OCI-LY7 (cell line): ENCODE measurements at regions not wholly inside any gene's neighbourhood (a gene's known extent, or its start where the extent isn't known, plus 50 kb on each side); places are given as distances from the start of the nearest gene placed in this dataset.

Experiments
- BruUV-seq: library from RNA; stranded (reverse); fragments of 400-500 nt; replicated peaks from 2 replicates; lab custom pipeline; 2021; lab: Mats Ljungman, UMichigan
- CTCF ChIA-PET: fragments of 300-600 bp; sonication (Branson Sonifier 250); formaldehyde crosslinking; loops from one replicate; lab custom pipeline; 2022; ENCODE audit warnings: antibody characterized with exemption; ENCODE audit not compliant: unreplicated experiment; lab: Charles Lee
- POLR2A ChIA-PET: fragments of 300-600 bp; sonication (Branson Sonifier 250); formaldehyde crosslinking; loops from one replicate; lab custom pipeline; 2022; ENCODE audit warnings: antibody characterized with exemption; lab: Charles Lee
- DNase-seq: peaks from one replicate; pipeline ENCODE4 v3.0.0-alpha.2; 2015; ENCODE audit warnings: low spot score
- H2AFZ ChIP-seq: fragments of 200-600 bp; sonication (generic), shearing (Covaris generic); 2 replicates; pipeline ENCODE4 v1.6.1; 2014; ENCODE audit warnings: mild to moderate bottlenecking, antibody characterized with exemption, low read length, moderate library complexity
- H3K27ac ChIP-seq: fragments of 200-600 bp; sonication (generic); 2 replicates; pipeline ENCODE4 v1.5.1; 2014; ENCODE audit warnings: mixed run types, low read depth, mild to moderate bottlenecking, moderate library complexity, low read length, inconsistent platforms; ENCODE audit not compliant: poor library complexity, severe bottlenecking
- H3K36me3 ChIP-seq: fragments of 200-600 bp; sonication (generic); 2 replicates; pipeline ENCODE4 v1.6.1; 2014; ENCODE audit warnings: mild to moderate bottlenecking, antibody characterized with exemption, low read length, moderate library complexity, mixed read lengths; ENCODE audit not compliant: insufficient read depth
- H3K4me1 ChIP-seq: fragments of 200-600 bp; sonication (generic); 2 replicates; pipeline ENCODE4 v1.5.1; 2014; ENCODE audit warnings: mild to moderate bottlenecking, low read length; ENCODE audit not compliant: insufficient read depth, poor library complexity, severe bottlenecking
- H3K4me2 ChIP-seq: fragments of 200-600 bp; sonication (generic); 2 replicates; pipeline ENCODE4 v1.6.1; 2014; ENCODE audit warnings: mild to moderate bottlenecking, low read length
- H3K4me3 ChIP-seq: fragments of 200-600 bp; sonication (generic); 2 replicates; pipeline ENCODE4 v1.5.1; 2014; ENCODE audit warnings: mild to moderate bottlenecking, low read depth, low read length; ENCODE audit not compliant: poor library complexity, severe bottlenecking
- H3K79me2 ChIP-seq: fragments of 200-600 bp; sonication (generic); 2 replicates; pipeline ENCODE4 v1.6.1; 2016; ENCODE audit warnings: low read depth, mild to moderate bottlenecking, low read length, moderate library complexity, mixed read lengths; ENCODE audit not compliant: insufficient read depth
- H3K9me2 ChIP-seq: fragments of 200-600 bp; sonication (generic); 2 replicates; pipeline ENCODE4 v1.6.1; 2016; ENCODE audit warnings: mild to moderate bottlenecking, low read length, mixed read lengths; ENCODE audit not compliant: insufficient read depth
- H3K9me3 ChIP-seq: fragments of 200-600 bp; sonication (generic); 2 replicates; pipeline ENCODE4 v1.6.1; 2014; ENCODE audit warnings: mild to moderate bottlenecking, mixed run types, low read length, mixed read lengths
- H4K20me1 ChIP-seq: fragments of 200-600 bp; sonication (generic); 2 replicates; pipeline ENCODE4 v1.6.1; 2014; ENCODE audit warnings: mild to moderate bottlenecking, antibody characterized with exemption, low read length, moderate library complexity, mixed read lengths; ENCODE audit not compliant: insufficient read depth
- EZH2phosphoT487 ChIP-seq: fragments of 200-600 bp; sonication (generic); IDR thresholded peaks from 2 replicates; pipeline ENCODE4 v1.6.1; 2018; ENCODE audit warnings: low read depth, borderline replicate concordance, mild to moderate bottlenecking, mixed run types, antibody characterized with exemption, low read length, moderate library complexity, mixed read lengths
- intact Hi-C: fragments of 100-400 bp; cut with micrococcal nuclease; formaldehyde crosslinking; loops from one replicate; pipeline ENCODE4 v1.10.0; 2022; ENCODE audit not compliant: unreplicated experiment
- TF ChIP-seq, protein P1 (sequence below): fragments of 200-600 bp; sonication (generic); conservative IDR thresholded peaks from 2 replicates; pipeline ENCODE4 v1.5.1; 2014; ENCODE audit warnings: mild to moderate bottlenecking, antibody characterized with exemption, low read length, moderate library complexity, mixed read lengths

GRCh38 chr1:4139646-4140045 is 239.6 kb upstream of the C1orf174 start:
- no peak overlapping the region for H2AFZ ChIP-seq
- ChIA-PET CTCF (no interaction called here), POLR2A (no interaction called here)
- H3K36me3 ChIP-seq = no peaks in the 10 kb centered on the region
- no TSS peak for BruUV-seq
- no peak overlapping the region for H3K4me3 ChIP-seq
- intact Hi-C loops = no loop called here
- H3K9me2 ChIP-seq = no peaks in the 10 kb centered on the region
- no peak for TF ChIP-seq EZH2phosphoT487
- TF ChIP-seq, protein P1, sequence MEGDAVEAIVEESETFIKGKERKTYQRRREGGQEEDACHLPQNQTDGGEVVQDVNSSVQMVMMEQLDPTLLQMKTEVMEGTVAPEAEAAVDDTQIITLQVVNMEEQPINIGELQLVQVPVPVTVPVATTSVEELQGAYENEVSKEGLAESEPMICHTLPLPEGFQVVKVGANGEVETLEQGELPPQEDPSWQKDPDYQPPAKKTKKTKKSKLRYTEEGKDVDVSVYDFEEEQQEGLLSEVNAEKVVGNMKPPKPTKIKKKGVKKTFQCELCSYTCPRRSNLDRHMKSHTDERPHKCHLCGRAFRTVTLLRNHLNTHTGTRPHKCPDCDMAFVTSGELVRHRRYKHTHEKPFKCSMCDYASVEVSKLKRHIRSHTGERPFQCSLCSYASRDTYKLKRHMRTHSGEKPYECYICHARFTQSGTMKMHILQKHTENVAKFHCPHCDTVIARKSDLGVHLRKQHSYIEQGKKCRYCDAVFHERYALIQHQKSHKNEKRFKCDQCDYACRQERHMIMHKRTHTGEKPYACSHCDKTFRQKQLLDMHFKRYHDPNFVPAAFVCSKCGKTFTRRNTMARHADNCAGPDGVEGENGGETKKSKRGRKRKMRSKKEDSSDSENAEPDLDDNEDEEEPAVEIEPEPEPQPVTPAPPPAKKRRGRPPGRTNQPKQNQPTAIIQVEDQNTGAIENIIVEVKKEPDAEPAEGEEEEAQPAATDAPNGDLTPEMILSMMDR = no peak
- H3K4me1 ChIP-seq = no peaks in the 10 kb centered on the region
- H3K9me3 ChIP-seq = peaks cover 19% of the 10 kb centered on the region
- H3K79me2 ChIP-seq = no peaks in the 10 kb centered on the region
- no peak overlapping the region for H3K27ac ChIP-seq
- no peak for DNase-seq
- no peak overlapping the region for H3K4me2 ChIP-seq
- no peaks in the 10 kb centered on the region for H4K20me1 ChIP-seq

DNA sequence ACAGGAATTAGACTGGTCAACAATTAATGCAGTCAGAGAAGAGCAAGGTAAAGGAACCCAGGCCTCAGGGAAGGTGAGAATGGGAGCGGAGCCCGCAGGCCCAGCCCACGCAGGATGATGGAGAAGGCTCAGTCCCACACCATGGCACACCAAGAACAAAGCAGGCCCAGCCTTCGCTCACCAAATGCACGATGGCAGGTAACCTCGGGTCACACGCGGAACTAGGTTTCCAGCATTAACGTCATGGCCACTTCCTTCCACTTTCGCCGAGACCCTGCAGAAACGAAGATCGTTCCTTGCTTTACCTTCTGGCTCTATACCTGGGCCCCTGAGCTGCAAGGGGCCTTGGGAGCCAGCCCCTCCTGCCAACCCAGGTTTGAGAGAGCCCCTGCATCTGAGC is 240.2 kb upstream of the C1orf174 start:
- TF ChIP-seq, protein P1 = no peak
- TF ChIP-seq EZH2phosphoT487 = no peak
- Histone ChIP-seq H3K36me3 (no peaks in the 10 kb centered on the region), H3K27ac (no peak overlapping the region), H3K4me3 (no peak overlapping the region), H3K4me2 (no peak overlapping the region), H3K79me2 (no peaks in the 10 kb centered on the region), H4K20me1 (no peaks in the 10 kb centered on the region), H2AFZ (no peak overlapping the region), H3K9me2 (no peaks in the 10 kb centered on the region), H3K9me3 (peaks cover 19% of the 10 kb centered on the region), H3K4me1 (no peaks in the 10 kb centered on the region)
- BruUV-seq = no TSS peak
- intact Hi-C loops = no loop called here
- POLR2A ChIA-PET = no interaction called here
- CTCF ChIA-PET = no interaction called here
- no peak for DNase-seq

- CTCF ChIA-PET = no interaction called here
- H3K36me3 ChIP-seq = no peaks in the 10 kb centered on the region
- no TSS peak for BruUV-seq
Measured at GRCh38 chr1:4140821-4141220, 240.7 kb upstream of the C1orf174 start.

More at GRCh38 chr1:4140821-4141220, 240.7 kb upstream of the C1orf174 start:
- TF ChIP-seq EZH2phosphoT487 = no peak
- H2AFZ ChIP-seq = no peak overlapping the region
- no peak overlapping the region for H3K27ac ChIP-seq
- H3K9me2 ChIP-seq = no peaks in the 10 kb centered on the region
- peaks cover 16% of the 10 kb centered on the region for H3K9me3 ChIP-seq
- no peaks in the 10 kb centered on the region for H3K4me1 ChIP-seq
- POLR2A ChIA-PET = no interaction called here
- no peaks in the 10 kb centered on the region for H4K20me1 ChIP-seq
- intact Hi-C loops = no loop called here
- no peak overlapping the region for H3K4me3 ChIP-seq
- H3K4me2 ChIP-seq = no peak overlapping the region
- H3K79me2 ChIP-seq = no peaks in the 10 kb centered on the region
- DNase-seq = no peak
